Brain microvascular endothelial cell (primary cell): ENCODE measurements at regions not wholly inside any gene's neighbourhood (a gene's known extent, or its start where the extent isn't known, plus 50 kb on each side); places are given as distances from the start of the nearest gene placed in this dataset.

ENCODE experiments used
- DNase-seq: peaks from one replicate; pipeline ENCODE4 v3.0.0-alpha.2; 2020
- H3K27ac ChIP-seq: fragments of 250-450 bp; sonication (Bioruptor Pico); 2 replicates; pipeline ENCODE4 v1.5.1; 2020; ENCODE audit warnings: mild to moderate bottlenecking, moderate library complexity
- H3K27me3 ChIP-seq: fragments of 250-450 bp; sonication (Bioruptor Pico); replicated peaks from 2 replicates; pipeline ENCODE4 v1.5.1; 2020; ENCODE audit warnings: mild to moderate bottlenecking
- H3K36me3 ChIP-seq: fragments of 250-450 bp; sonication (Bioruptor Pico); replicated peaks from 2 replicates; pipeline ENCODE4 v1.5.1; 2020; ENCODE audit warnings: mild to moderate bottlenecking
- H3K4me3 ChIP-seq: 2 replicates; pipeline ENCODE4 v1.5.1; 2011; ENCODE audit warnings: low read depth, mild to moderate bottlenecking, control low read depth, low read length, moderate library complexity
- in situ Hi-C: cut with HindIII; loops from 2 replicates; pipeline ENCODE4 v1.10.0; 2017; ENCODE audit warnings: low sequenced_read_pairs, low pct_ligation_motif_present
- TF ChIP-seq, protein P1 (sequence below): IDR thresholded peaks from 2 replicates; pipeline ENCODE4 v1.5.1; 2011; ENCODE audit warnings: low read depth, mild to moderate bottlenecking, moderate library complexity, low read length, control low read depth, inconsistent platforms; ENCODE audit errors: missing control alignments

DNA sequence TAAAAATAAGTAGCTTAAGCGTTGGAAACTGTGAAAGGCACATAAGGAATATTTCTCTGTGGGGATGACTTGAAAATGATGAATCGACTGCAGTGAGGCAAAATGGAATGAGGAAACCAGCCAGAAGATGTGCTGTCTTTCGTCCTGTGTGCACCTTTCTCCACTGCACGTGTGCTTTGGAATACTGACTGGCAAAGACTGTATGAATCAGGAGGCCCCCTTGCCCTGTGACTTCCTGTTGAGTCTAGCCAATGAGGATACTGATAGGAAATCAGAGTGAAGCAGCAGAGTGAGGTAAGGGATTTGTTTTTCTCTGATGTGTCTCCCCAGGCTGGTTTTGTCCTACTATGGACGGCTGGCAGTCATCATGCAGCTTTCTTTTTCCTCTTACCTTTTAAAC is 118.2 kb upstream of the ADGRL4 start:
- DNase-seq = no peak
- in situ Hi-C loops = no loop called here
- TF ChIP-seq, protein P1, sequence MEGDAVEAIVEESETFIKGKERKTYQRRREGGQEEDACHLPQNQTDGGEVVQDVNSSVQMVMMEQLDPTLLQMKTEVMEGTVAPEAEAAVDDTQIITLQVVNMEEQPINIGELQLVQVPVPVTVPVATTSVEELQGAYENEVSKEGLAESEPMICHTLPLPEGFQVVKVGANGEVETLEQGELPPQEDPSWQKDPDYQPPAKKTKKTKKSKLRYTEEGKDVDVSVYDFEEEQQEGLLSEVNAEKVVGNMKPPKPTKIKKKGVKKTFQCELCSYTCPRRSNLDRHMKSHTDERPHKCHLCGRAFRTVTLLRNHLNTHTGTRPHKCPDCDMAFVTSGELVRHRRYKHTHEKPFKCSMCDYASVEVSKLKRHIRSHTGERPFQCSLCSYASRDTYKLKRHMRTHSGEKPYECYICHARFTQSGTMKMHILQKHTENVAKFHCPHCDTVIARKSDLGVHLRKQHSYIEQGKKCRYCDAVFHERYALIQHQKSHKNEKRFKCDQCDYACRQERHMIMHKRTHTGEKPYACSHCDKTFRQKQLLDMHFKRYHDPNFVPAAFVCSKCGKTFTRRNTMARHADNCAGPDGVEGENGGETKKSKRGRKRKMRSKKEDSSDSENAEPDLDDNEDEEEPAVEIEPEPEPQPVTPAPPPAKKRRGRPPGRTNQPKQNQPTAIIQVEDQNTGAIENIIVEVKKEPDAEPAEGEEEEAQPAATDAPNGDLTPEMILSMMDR = no peak
- Histone ChIP-seq H3K36me3 (no peaks in the 10 kb centered on the region), H3K4me3 (no peak overlapping the region), H3K27me3 (no peaks in the 10 kb centered on the region), H3K27ac (no peak overlapping the region)

DNA sequence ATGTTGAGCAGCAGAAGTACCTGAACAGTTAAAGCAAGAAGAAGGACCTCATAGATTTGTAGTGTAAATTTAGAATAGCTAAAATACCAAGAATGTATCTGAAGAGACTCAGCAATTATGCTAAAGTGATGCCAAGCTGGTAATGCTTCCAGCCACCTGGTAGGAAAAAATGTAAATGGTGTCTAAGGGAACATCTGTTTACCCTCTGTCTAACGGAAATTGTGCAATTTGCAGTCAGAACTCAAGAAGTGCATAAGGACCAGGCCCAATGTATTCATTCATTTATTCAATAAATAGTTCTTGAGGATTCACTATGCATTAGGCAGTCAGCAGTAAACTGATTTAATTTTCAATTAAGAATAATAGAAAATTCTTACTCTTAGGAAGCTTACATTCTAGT is 116.0 kb upstream of the ADGRL4 start:
- Histone ChIP-seq H3K27me3 (no peaks in the 10 kb centered on the region), H3K4me3 (no peak overlapping the region), H3K27ac (no peak overlapping the region), H3K36me3 (no peaks in the 10 kb centered on the region)
- no peak for DNase-seq
- in situ Hi-C loops = no loop called here
- TF ChIP-seq, protein P1 = no peak

DNA sequence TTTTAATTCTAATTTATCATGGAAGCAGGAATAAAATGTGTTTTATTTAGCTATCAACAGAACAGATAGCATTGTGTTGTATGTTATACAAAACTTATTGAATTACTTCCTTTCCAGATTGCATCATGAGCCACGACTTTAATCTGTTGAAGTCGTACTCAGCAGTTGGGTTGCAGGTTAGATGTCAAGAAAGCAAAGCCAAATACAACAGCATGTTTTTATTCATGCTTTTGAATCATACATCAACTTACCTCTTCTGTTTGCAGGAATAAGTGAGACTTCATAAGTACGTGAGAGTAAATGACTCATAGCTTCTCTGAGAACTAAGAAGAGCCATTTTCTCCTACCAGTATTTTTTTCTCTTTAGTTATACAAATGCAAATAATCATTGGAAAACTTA is 110.8 kb upstream of the ADGRL4 start:
- TF ChIP-seq, protein P1 = no peak
- Histone ChIP-seq H3K27ac (no peak overlapping the region), H3K27me3 (no peaks in the 10 kb centered on the region), H3K36me3 (no peaks in the 10 kb centered on the region), H3K4me3 (no peak overlapping the region)
- in situ Hi-C loops = no loop called here
- no peak for DNase-seq

DNA sequence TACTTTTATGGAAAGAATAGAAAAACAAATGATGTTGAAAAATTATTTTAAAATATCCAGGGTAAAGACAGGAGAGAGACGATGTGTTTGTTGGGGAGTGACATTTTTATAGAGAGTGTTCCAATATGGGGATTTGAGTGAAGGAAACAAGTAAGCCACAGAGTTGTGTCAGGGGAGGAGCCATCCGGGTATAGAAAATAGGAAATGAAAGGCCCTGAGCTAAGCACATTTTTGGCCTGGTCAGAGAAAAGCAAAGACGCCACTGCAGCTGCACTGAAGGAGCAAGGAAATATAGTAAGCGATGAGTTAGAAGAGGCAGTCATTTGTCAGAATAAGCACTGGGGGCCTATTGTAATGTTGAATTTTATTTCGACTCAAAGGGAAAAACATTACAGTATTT is 107.3 kb upstream of the ADGRL4 start:
- TF ChIP-seq, protein P1 = no peak
- H3K27ac ChIP-seq = no peak overlapping the region
- in situ Hi-C loops = no loop called here
- no peak overlapping the region for H3K4me3 ChIP-seq
- DNase-seq = no peak
- no peaks in the 10 kb centered on the region for H3K36me3 ChIP-seq
- H3K27me3 ChIP-seq = no peaks in the 10 kb centered on the region

DNA sequence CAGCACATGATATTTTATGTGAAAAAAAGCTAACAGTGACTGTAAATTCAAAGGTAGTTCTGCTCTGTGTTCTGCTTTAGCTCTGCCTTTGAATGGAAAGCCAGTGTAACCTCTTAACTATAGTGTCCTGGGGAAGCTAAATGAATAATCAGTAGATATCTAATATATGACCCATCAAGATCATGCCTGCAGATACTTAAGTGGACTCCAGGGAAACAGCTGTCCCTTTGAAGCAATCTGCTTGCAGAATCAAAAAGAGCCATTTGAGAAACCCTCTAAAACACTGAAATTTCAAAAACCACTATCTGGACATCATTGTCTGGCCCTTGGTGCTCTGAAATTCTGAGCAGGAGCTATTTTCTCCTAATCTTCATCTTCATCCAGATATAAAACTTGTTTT is 104.2 kb upstream of the ADGRL4 start:
- no peak overlapping the region for H3K4me3 ChIP-seq
- no peak for DNase-seq
- no peaks in the 10 kb centered on the region for H3K36me3 ChIP-seq
- TF ChIP-seq, protein P1 = no peak
- H3K27ac ChIP-seq = no peak overlapping the region
- no peaks in the 10 kb centered on the region for H3K27me3 ChIP-seq
- in situ Hi-C loops = no loop called here

DNA sequence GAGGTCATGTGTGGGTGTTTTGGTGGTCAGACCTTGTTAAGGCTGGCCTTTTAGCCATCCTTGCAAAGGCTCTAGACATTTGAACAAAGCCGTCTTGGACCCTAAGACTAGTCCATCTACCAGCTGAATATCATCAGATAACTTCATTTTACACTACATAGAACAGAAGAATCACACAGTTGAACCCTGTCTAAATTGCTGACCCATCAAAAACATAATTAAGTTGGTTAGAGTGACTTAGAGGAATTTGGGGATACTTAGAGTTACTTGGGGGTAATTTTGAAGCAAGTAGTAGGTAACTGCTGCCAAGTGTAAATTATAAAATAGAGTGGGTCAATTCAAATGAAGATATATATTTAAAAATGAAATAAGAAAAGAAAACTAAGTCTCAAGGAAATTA is 102.9 kb upstream of the ADGRL4 start:
- in situ Hi-C loops = no loop called here
- no peak overlapping the region for H3K27ac ChIP-seq
- no peaks in the 10 kb centered on the region for H3K27me3 ChIP-seq
- no peak overlapping the region for H3K4me3 ChIP-seq
- TF ChIP-seq, protein P1 = no peak
- DNase-seq = no peak
- no peaks in the 10 kb centered on the region for H3K36me3 ChIP-seq
